GM10266 (cell line): ENCODE measurements at regions not wholly inside any gene's neighbourhood (a gene's known extent, or its start where the extent isn't known, plus 50 kb on each side); places are given as distances from the start of the nearest gene placed in this dataset.

Experiments
- DNase-seq: peaks from one replicate; pipeline ENCODE4 v3.0.0; 2012; ENCODE audit errors: extremely low spot score
- TF ChIP-seq, protein P1 (sequence below): IDR thresholded peaks from 2 replicates; pipeline ENCODE4 v1.5.1; 2012; ENCODE audit warnings: mild to moderate bottlenecking, low read depth; ENCODE audit not compliant: control insufficient read depth, insufficient read depth; ENCODE audit errors: missing control alignments

DNA sequence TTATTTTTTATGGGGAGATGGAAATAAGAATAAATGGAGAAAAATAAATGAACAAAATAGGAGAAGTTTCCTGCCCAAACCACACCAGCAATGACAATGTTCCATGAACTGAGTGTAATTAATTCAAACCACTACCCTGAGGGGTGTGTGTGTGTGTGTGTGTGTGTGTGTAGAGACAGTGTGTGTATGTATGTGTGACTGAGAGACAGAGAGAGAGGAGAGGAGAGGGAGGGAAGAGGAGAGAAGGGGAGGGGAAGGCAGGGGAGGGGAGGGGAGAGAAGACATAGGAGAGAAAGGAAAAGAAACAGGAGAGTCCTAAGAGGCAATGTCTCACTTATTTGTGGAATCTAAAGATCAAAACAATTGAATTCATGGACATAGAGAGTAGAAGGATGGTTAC lies 65.0 kb upstream of the POU2AF1 start:
- TF ChIP-seq, protein P1, sequence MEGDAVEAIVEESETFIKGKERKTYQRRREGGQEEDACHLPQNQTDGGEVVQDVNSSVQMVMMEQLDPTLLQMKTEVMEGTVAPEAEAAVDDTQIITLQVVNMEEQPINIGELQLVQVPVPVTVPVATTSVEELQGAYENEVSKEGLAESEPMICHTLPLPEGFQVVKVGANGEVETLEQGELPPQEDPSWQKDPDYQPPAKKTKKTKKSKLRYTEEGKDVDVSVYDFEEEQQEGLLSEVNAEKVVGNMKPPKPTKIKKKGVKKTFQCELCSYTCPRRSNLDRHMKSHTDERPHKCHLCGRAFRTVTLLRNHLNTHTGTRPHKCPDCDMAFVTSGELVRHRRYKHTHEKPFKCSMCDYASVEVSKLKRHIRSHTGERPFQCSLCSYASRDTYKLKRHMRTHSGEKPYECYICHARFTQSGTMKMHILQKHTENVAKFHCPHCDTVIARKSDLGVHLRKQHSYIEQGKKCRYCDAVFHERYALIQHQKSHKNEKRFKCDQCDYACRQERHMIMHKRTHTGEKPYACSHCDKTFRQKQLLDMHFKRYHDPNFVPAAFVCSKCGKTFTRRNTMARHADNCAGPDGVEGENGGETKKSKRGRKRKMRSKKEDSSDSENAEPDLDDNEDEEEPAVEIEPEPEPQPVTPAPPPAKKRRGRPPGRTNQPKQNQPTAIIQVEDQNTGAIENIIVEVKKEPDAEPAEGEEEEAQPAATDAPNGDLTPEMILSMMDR = no peak
- no peak for DNase-seq

GRCh38 chr11:111443640-111444039 lies 64.6 kb upstream of the POU2AF1 start:
- DNase-seq = no peak
- TF ChIP-seq, protein P1 = no peak

- TF ChIP-seq, protein P1 = no peak
- no peak for DNase-seq
Observed at GRCh38 chr11:111443032-111443431, 64.0 kb upstream of the POU2AF1 start.

GRCh38 chr11:111441443-111441842 lies 62.4 kb upstream of the POU2AF1 start:
- no peak for DNase-seq
- TF ChIP-seq, protein P1 = no peak

DNA sequence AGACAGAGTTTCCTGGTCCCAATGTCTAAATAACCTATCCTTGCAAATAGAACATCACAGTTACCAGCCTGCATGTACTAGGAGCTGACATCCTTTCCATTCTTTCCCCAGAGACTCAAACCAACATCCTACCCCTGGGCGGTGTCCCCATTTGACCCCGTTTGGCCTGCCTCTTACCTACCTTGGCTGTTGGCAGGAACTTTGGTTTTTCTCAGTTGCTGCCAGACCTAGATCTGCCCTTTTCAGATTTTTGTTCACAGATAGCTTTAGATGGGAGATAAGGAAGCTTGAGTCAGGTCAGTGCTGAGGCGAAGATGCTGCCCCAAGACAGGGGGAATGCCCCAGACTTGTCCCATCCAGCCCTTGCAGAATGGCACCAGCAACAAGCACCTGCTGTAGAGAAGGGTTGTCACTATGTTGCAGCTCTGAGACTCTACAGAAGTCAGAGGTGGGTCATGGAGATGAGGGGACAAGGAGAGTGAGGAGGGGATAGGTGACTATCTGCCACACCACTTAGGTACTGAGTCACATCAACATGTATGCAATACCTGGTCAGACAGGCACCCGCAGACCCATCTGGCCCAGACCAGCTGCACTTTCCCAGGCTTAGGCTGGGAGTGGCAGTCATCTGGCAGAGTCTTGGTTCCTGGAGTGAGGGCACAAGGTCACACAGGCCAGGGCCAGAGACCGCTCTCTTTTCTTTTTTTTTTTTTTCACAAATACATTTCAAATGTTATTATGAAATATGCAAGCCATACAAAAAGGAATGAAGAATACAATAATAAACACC lies 61.5 kb upstream of the POU2AF1 start:
- DNase-seq = no peak
- TF ChIP-seq, protein P1 = no peak

- TF ChIP-seq, protein P1 = no peak
- DNase-seq = no peak
Observed at GRCh38 chr11:111439901-111440300, 60.8 kb upstream of the POU2AF1 start.

- TF ChIP-seq, protein P1 = no peak
- no peak for DNase-seq
Observed at GRCh38 chr11:111438846-111439520, 59.9 kb upstream of the POU2AF1 start.
